Left lung (tissue), 4 donors: ENCODE measurements at regions not wholly inside any gene's neighbourhood (a gene's known extent, or its start where the extent isn't known, plus 50 kb on each side); places are given as distances from the start of the nearest gene placed in this dataset.

ENCODE experiments used
- ATAC-seq: fragments of 200-7000 bp; cut with Tn5 transposase; one replicate; pipeline ENCODE4 v1.9.1; 2020; ENCODE audit warnings: moderate library complexity
- DNase-seq, 4 donors: peaks; one replicate each; pipeline ENCODE4 v3.0.0-alpha.2; 2013 to 2020
- H3K27ac ChIP-seq, 2 donors: fragments of 200-600 bp; sonication (generic) in 1 of 2; one replicate each; pipeline versions ENCODE4 v1.5.0 to v1.8.0; 2020 to 2021
- H3K27me3 ChIP-seq, 2 donors: fragments of 200-600 bp; sonication (generic) in 1 of 2; one replicate each; pipeline versions ENCODE4 v1.5.0 to v1.8.0; 2020 to 2021
- H3K36me3 ChIP-seq, 2 donors: fragments of 200-600 bp; sonication (generic) in 1 of 2; one replicate each; pipeline versions ENCODE4 v1.5.0 to v1.8.0; 2020 to 2021
- H3K4me1 ChIP-seq, 2 donors: fragments of 200-600 bp; one replicate each; pipeline ENCODE4 v1.8.0; 2021
- H3K4me3 ChIP-seq, 2 donors: fragments of 200-600 bp; sonication (generic) in 1 of 2; one replicate each; pipeline versions ENCODE4 v1.5.0 to v1.8.0; 2020 to 2021; ENCODE audit warnings: mild to moderate bottlenecking in 1 of 2
- H3K9me3 ChIP-seq, 2 donors: fragments of 200-600 bp; sonication (generic) in 1 of 2; one replicate each; pipeline versions ENCODE4 v1.5.0 to v1.8.0; 2020 to 2021
- CTCF ChIP-seq, 2 donors: fragments of 200-600 bp; sonication (generic) in 1 of 2; IDR thresholded peaks; one replicate each; pipeline versions ENCODE4 v1.5.0 to v1.8.0; 2021; ENCODE audit warnings: antibody characterized with exemption in 2 of 2
- intact Hi-C, 2 donors: fragments of 100-400 bp; cut with DNase I; formaldehyde crosslinking; loops; one replicate each; pipeline versions ENCODE4 v1.11.2 to v1.14.2; 2022
- donor health status: DM: no; HTN: yes; CAD: no.
- donor health status: DM: no; HTN: no; CAD: no.

DNA sequence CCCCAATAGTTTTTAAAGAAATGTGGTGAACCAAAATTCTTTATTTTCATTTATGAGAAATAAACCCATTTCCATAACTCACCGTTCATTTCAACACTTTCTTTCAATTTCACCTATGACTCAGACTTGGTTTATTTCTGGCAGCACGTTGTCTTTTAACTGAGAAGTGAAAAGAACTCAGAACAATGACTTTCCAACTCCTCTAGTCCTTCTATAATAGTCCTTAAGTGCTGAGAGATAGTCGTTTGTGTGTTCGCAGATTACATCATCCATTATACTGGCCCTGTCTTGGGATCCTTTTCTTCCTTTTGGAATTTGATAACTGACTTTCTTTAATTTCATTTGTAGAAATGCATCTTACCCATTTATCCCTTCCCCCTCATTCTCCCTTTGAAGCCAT, 113.6 kb downstream of the GLUD2 start:
- ATAC-seq, result no peak
- TF ChIP-seq CTCF (IDR thresholded peaks at IDR 0.05), result no peak
- DNase-seq, result no peak
- no peak overlapping the region for H3K4me3 ChIP-seq
- H3K36me3 ChIP-seq, result no peaks in the 10 kb centered on the region
- no peaks in the 10 kb centered on the region for H3K9me3 ChIP-seq
- no peak overlapping the region for H3K27ac ChIP-seq
- no peaks in the 10 kb centered on the region for H3K4me1 ChIP-seq
- no peaks in the 10 kb centered on the region for H3K27me3 ChIP-seq
- intact Hi-C loops, result no loop called here

GRCh38 chrX:121161501-121161933, 114.1 kb downstream of the GLUD2 start:
- ATAC-seq (no peak), DNase-seq (no peak)
- TF ChIP-seq CTCF (IDR thresholded peaks at IDR 0.05), result no peak
- Histone ChIP-seq H3K4me3 (no peak overlapping the region), H3K36me3 (no peaks in the 10 kb centered on the region), H3K27me3 (no peaks in the 10 kb centered on the region), H3K4me1 (no peaks in the 10 kb centered on the region), H3K9me3 (no peaks in the 10 kb centered on the region), H3K27ac (no peak overlapping the region)
- intact Hi-C loops, result no loop called here

DNA sequence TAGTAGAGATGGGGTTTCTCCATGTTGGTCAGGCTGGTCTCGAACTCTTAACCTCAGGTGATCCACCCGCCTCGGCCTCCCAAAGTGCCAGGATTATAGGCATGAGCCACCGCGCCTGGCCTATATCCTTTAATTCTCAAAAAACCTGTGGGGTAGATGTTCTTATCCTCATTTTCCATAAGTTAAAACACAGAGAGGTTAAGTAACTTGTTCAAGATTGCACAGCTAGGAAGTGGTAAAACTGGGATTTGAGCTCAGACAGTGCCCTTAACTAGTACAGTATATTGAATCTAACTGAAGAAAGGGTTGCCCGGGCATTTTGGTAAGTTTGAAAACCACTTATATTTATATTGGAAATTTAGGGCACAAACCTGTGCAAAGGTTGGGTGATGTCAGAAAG, 116.0 kb downstream of the GLUD2 start:
- DNase-seq, result no peak
- intact Hi-C loops, result no loop called here
- Histone ChIP-seq H3K9me3 (no peaks in the 10 kb centered on the region), H3K27ac (no peak overlapping the region), H3K4me1 (no peaks in the 10 kb centered on the region), H3K27me3 (no peaks in the 10 kb centered on the region), H3K4me3 (no peak overlapping the region), H3K36me3 (no peaks in the 10 kb centered on the region)
- ATAC-seq, result no peak
- TF ChIP-seq CTCF (IDR thresholded peaks at IDR 0.05), result no peak

DNA sequence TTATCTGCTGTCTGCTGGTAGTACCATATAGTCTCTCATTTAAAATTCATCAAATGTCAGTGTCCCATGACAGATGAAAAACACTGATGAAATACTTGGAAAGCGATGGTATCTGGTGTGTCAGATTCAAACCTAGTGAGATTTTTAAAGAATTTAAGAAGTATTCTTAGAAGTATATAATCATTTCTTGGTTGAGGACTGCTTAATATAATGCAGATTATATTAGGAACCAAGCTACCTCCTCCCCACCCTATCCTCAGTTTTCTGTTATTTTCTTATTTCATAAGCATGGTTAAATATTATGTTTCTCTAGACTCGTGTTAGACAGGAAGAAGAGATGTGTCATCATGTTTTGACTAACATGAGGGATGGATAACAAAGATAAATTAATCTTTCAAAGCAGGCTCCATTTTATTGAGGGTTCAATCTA, 118.5 kb downstream of the GLUD2 start:
- Histone ChIP-seq H3K9me3 (no peaks in the 10 kb centered on the region), H3K36me3 (no peaks in the 10 kb centered on the region), H3K4me1 (no peaks in the 10 kb centered on the region), H3K27ac (no peak overlapping the region), H3K4me3 (no peak overlapping the region), H3K27me3 (no peaks in the 10 kb centered on the region)
- no peak for TF ChIP-seq CTCF (IDR thresholded peaks at IDR 0.05)
- ATAC-seq (no peak), DNase-seq (no peak)
- intact Hi-C loops, result no loop called here

DNA sequence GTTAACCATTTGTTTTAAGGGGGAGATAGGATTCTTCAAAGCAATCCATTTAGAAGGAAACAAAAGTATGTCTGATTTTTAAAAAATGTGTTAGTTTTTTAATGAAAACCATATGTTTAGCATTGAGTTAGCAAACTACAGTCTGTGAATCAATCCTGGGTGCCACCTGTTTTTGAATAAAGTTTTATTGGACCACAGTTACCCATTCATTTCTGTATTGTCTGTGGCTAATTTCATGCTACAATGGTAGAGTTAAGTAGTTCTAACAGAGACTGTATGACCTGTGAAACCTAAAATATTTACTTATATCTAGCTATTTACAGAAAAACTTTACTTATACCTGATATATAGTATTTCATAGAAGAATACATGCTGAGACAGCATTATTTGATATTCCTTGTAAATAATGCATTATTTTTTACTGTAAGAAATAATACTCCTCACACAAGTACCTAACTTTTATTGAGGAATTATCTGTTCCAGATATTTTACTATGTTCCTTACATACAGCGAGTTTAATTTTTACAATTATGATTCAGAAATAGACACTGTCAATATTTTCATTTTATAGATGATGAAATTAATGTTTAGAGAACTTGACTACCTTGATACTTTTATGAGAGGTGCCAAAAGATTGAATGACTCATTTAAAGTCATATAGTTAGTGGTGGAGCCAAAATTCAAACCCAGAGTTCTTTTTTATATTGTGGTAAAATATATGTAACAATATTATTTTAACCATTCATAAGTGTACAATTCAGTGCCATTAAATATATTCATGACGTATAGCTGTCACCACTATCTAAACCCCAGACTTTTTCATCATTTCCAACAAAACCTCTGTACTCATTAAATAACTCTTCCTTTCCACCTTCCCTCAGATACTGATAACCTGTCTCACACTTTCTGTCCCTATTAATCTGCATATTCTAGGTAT, 122.0 kb downstream of the GLUD2 start:
- no peak overlapping the region for H3K27ac ChIP-seq
- intact Hi-C loops, result no loop called here
- no peaks in the 10 kb centered on the region for H3K36me3 ChIP-seq
- no peak for TF ChIP-seq CTCF (IDR thresholded peaks at IDR 0.05)
- DNase-seq (no peak), ATAC-seq (no peak)
- no peaks in the 10 kb centered on the region for H3K27me3 ChIP-seq
- no peaks in the 10 kb centered on the region for H3K9me3 ChIP-seq
- H3K4me1 ChIP-seq, result no peaks in the 10 kb centered on the region
- H3K4me3 ChIP-seq, result no peak overlapping the region
